ENCODE measurements at regions not wholly inside any gene's neighbourhood (a gene's known extent, or its start where the extent isn't known, plus 50 kb on each side); places are given as distances from the start of the nearest gene placed in this dataset.

DNA sequence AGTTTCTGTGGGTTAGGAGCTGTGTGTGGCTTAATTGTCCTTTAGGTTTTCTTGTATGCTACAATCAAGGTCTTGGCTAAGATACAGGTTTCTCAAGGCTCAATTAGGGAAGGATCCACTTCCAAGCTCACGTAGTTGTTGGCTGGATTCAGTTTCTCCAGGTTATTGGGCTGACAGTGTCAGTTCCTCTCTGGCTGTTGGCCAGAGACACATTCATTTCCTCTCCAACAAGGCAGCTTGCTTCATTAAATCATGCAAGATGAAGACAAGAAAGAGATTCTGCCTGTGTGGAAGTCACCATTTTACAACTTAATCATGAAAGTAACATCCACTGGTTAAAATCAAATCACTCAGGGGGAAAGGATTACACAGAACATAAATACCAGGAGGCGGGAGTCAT, 275.7 kb upstream of the KIF2A start:
- WGBS, 2 donors: 76 to 86% methylated on average over 2 of the region's 2 CpGs
- no peak overlapping the region for H3K4me3 ChIP-seq (replicated peaks in 1 of 3)
- no peaks in the 10 kb centered on the region for H3K36me3 ChIP-seq
- no peak for TF ChIP-seq POLR2A (IDR thresholded peaks at IDR 0.05)
- TF ChIP-seq, protein P1, sequence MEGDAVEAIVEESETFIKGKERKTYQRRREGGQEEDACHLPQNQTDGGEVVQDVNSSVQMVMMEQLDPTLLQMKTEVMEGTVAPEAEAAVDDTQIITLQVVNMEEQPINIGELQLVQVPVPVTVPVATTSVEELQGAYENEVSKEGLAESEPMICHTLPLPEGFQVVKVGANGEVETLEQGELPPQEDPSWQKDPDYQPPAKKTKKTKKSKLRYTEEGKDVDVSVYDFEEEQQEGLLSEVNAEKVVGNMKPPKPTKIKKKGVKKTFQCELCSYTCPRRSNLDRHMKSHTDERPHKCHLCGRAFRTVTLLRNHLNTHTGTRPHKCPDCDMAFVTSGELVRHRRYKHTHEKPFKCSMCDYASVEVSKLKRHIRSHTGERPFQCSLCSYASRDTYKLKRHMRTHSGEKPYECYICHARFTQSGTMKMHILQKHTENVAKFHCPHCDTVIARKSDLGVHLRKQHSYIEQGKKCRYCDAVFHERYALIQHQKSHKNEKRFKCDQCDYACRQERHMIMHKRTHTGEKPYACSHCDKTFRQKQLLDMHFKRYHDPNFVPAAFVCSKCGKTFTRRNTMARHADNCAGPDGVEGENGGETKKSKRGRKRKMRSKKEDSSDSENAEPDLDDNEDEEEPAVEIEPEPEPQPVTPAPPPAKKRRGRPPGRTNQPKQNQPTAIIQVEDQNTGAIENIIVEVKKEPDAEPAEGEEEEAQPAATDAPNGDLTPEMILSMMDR (IDR thresholded peaks at IDR 0.05): no peak
- H3K9me3 ChIP-seq: no peaks in the 10 kb centered on the region
- no peaks in the 10 kb centered on the region for H3K27me3 ChIP-seq
- DNase-seq: no peak
- intact Hi-C loops (cut with DNase I): no loop called here
- H3K4me1 ChIP-seq: no peaks in the 10 kb centered on the region
- no peak overlapping the region for H3K27ac ChIP-seq

DNA sequence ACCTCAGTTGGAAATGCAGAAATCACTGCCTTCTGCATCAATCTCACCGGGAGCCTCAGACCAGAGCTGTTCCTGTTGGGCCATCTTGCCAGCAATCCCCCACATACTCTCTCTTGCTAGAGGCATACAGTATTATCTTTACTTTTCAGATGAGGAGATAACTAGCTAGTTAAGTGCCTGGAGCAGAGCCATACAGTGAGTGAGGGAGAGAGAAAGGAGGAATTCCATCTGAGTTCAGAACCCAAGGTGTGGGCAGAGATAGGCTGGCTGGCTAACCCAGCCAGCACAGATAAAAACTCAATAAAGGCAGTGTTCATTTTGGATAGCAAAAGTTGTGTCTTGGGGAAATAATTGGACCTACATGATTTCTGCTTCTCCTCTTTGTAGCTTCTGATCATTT, 268.0 kb upstream of the KIF2A start:
- H3K27ac ChIP-seq: no peak overlapping the region
- no peaks in the 10 kb centered on the region for H3K9me3 ChIP-seq
- TF ChIP-seq, protein P1 (IDR thresholded peaks at IDR 0.05): no peak
- TF ChIP-seq POLR2A (IDR thresholded peaks at IDR 0.05): no peak
- H3K4me1 ChIP-seq: no peaks in the 10 kb centered on the region
- DNase-seq: no peak
- no peaks in the 10 kb centered on the region for H3K36me3 ChIP-seq
- H3K4me3 ChIP-seq (replicated peaks in 1 of 3): no peak overlapping the region
- 89 to 90% methylated on average over 1 of the region's 1 CpG for WGBS, 2 donors
- intact Hi-C loops (cut with DNase I): no loop called here
- no peaks in the 10 kb centered on the region for H3K27me3 ChIP-seq

DNA sequence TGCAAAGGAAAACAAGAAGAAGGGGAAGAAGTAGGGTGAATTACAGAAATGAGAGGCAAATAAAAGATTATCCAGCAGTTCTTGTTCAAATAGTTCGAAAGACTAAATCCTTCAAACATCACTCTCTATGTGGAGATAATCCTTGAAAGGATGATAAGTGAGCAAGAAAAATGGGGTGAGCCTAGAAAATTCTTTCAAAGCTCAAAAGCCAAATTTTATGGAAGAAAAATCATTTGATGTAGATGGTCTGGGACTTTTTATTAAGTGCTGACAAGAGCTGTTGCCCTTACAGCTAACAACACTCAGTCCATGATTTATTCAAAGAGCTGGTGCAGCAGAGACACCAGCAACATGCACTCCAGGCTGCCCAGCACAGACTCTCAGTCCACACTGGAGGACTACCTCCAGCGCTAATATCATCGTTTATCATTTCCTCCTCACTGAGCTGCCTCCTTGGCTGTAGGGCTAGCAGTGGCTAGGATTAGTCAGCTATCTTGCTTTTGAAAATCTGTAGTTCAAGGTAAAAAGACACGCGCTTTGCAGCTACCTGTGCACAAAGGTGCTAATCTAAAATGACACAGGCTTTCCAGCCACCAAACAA, 264.8 kb upstream of the KIF2A start:
- intact Hi-C loops (cut with DNase I): no loop called here
- TF ChIP-seq POLR2A (IDR thresholded peaks at IDR 0.05): no peak
- TF ChIP-seq, protein P1 (IDR thresholded peaks at IDR 0.05): no peak
- DNase-seq: no peak
- Histone ChIP-seq H3K4me3 (replicated peaks in 1 of 3) (no peak overlapping the region), H3K36me3 (no peaks in the 10 kb centered on the region), H3K4me1 (no peaks in the 10 kb centered on the region), H3K27me3 (no peaks in the 10 kb centered on the region), H3K9me3 (no peaks in the 10 kb centered on the region), H3K27ac (no peak overlapping the region)
- 73 to 74% methylated on average over 5 of the region's 5 CpGs for WGBS, 2 donors

DNA sequence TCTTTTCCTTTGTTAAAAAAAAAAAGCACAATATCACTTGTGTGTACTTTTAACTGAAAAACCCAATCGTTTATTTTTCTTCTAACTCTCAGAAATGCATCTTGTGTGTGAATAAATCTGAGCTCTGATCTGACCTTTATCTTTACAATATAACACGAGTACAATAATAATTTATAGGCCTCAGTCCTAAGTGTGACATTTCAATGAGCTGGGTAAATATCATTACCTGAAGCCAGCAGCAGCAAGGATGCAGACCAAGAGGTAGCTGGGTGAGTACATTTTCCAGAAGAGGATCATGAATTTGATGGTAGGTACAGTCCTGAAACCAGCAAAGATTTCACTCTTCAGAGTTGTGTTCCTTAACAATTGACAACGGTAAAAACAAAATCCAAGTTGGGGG, 264.0 kb upstream of the KIF2A start:
- intact Hi-C loops (cut with DNase I): no loop called here
- no peaks in the 10 kb centered on the region for H3K9me3 ChIP-seq
- H3K27ac ChIP-seq: no peak overlapping the region
- no peak for TF ChIP-seq POLR2A (IDR thresholded peaks at IDR 0.05)
- TF ChIP-seq, protein P1 (IDR thresholded peaks at IDR 0.05): no peak
- no peaks in the 10 kb centered on the region for H3K27me3 ChIP-seq
- DNase-seq: no peak
- whole genome bisulfite sequencing, 2 donors: 59 to 62% methylated on average over 3 of the region's 3 CpGs
- H3K4me3 ChIP-seq (replicated peaks in 1 of 3): no peak overlapping the region
- no peaks in the 10 kb centered on the region for H3K36me3 ChIP-seq
- H3K4me1 ChIP-seq: no peaks in the 10 kb centered on the region

DNA sequence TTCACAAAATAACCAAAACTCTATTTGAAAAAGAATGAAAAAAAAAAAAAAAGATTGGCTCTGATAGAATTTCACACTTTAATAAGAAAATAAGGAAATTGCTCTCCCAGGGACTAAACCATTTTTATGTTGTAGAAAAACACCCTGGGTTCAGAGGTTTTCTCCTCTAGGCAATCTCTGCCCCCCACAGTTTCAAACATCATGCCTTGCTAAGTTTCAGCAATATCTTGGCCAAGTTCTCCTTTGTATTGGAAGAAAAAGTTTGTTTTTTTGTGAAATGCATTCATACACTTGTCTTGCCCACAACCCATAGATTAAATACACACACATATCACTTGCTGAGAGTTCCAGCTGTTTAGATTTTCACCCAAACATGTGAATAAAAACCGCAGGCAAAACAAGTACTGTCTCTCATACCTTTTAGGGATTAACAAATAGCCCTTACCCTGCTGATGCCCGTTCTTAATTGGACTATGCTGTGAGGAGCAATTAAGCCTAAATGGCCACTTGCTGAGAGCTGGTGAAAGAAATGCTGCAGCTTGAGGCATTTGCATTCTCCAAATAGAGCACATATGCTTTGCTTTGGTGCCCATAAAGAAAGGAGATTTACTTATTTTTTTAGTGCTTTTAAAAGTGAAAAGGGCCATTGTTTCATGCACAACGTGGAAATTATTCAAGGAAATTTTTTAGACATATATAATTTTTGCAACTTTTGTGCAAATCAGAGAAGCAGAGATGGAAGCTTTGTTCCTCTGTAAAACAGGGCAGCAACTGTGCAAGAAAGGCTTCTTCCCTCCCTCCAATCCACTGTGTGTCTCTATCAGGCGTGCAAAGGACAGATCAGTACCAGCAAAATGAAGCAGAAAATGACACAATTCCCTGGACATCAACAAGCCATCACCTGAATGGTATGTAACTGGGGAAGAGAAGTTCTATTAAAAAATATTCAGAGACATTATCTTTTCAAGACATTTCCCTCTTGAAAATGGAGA, 262.4 kb upstream of the KIF2A start:
- 20 to 24% methylated on average over 4 of the region's 4 CpGs for WGBS, 2 donors

More for the DNA sequence above, 262.4 kb upstream of the KIF2A start:
- TF ChIP-seq POLR2A (IDR thresholded peaks at IDR 0.05): no peak
- TF ChIP-seq, protein P1 (IDR thresholded peaks at IDR 0.05): no peak
- Histone ChIP-seq H3K36me3 (no peaks in the 10 kb centered on the region), H3K27ac (no peak overlapping the region), H3K27me3 (no peaks in the 10 kb centered on the region), H3K9me3 (no peaks in the 10 kb centered on the region), H3K4me3 (replicated peaks in 1 of 3) (no peak overlapping the region), H3K4me1 (no peaks in the 10 kb centered on the region)
- no peak for DNase-seq
- intact Hi-C loops (cut with DNase I): no loop called here
